ENCODE measurements at regions not wholly inside any gene's neighbourhood (a gene's known extent, or its start where the extent isn't known, plus 50 kb on each side); places are given as distances from the start of the nearest gene placed in this dataset.

DNA sequence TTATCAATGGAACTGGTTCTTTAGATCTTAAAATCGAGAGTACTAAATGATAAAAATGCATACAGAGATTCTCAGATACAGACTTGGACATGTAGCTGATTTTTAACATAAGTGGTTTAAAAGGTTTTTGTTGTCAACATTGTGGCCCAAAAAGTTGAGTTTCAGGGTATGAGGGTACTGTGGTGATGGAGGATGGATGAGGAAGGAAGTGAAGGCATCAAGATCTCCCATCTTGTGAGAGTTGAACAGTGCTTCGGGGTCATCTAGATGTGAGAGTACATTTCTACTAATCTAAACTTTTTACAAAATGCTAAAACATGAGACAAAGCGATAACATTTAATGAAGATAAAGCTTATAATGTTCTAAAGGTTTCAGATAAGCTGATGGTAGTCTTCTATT, 452.6 kb downstream of the PCNX1 start:
- no peaks in the 10 kb centered on the region for H3K36me3 ChIP-seq (ENCODE audit: control insufficient read depth, insufficient read depth, low read length)
- ChIA-PET POLR2A (no interaction called here), CTCF (no interaction called here)
- no peak overlapping the region for H3K4me3 ChIP-seq (ENCODE audit: low read depth, low read length)
- DNase-seq (ENCODE audit: low read depth), result no peak
- TF ChIP-seq, protein P1, sequence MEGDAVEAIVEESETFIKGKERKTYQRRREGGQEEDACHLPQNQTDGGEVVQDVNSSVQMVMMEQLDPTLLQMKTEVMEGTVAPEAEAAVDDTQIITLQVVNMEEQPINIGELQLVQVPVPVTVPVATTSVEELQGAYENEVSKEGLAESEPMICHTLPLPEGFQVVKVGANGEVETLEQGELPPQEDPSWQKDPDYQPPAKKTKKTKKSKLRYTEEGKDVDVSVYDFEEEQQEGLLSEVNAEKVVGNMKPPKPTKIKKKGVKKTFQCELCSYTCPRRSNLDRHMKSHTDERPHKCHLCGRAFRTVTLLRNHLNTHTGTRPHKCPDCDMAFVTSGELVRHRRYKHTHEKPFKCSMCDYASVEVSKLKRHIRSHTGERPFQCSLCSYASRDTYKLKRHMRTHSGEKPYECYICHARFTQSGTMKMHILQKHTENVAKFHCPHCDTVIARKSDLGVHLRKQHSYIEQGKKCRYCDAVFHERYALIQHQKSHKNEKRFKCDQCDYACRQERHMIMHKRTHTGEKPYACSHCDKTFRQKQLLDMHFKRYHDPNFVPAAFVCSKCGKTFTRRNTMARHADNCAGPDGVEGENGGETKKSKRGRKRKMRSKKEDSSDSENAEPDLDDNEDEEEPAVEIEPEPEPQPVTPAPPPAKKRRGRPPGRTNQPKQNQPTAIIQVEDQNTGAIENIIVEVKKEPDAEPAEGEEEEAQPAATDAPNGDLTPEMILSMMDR (IDR thresholded peaks at IDR 0.05; ENCODE audit: insufficient read depth, low read depth, low read length), result no peak
- no peaks in the 10 kb centered on the region for H3K27me3 ChIP-seq (ENCODE audit: control insufficient read depth, insufficient read depth, low read length)

DNA sequence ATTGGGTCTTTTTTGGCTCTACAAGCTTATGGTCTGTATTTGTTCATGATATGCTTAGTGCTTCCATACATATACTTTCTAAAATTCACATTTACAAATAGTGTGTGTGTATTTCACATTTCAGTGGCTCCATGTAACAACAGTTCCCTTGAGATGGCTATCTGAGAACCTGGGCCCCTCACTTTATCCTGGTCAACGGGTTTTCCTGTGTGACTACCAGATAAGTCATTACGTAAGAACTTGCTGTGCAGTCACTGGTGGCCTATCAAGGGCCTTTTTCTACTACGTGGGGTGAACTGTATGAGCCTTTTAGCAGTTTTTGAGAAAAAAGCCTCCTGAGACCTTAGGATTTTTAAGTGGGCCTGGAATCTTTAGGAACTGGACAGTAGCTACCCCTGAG, 454.1 kb downstream of the PCNX1 start:
- H3K27me3 ChIP-seq (ENCODE audit: control insufficient read depth, insufficient read depth, low read length), result no peaks in the 10 kb centered on the region
- DNase-seq (ENCODE audit: low read depth), result no peak
- no peak overlapping the region for H3K4me3 ChIP-seq (ENCODE audit: low read depth, low read length)
- TF ChIP-seq, protein P1 (IDR thresholded peaks at IDR 0.05; ENCODE audit: insufficient read depth, low read depth, low read length), result no peak
- POLR2A ChIA-PET, result no interaction called here
- no peaks in the 10 kb centered on the region for H3K36me3 ChIP-seq (ENCODE audit: control insufficient read depth, insufficient read depth, low read length)
- CTCF ChIA-PET, result interaction anchor here (1.3 kb wide), 1 partner anchor 17 kb away, joined by 3 read pairs; no protein-coding TSS in a partner anchor

DNA sequence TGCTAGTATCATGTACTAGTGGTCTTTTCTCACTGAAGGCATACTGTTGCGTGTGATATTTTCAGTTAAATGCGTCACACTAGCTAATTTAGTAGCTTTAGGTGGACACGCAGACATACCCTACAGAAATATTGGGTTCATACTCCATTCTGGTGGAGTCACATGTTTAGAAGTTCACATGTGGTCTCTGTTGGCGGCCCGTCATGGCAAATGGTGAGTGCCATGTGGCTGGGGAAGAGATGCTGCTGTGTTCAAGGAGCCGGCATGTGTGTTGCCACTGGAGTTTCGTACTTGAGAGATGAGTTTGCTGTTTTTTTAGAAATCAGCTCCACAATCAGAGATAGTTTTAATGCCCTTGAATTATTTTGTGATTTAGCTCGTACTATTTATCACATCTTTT, 454.6 kb downstream of the PCNX1 start:
- ChIA-PET CTCF (interaction anchor here (1.3 kb wide), 1 partner anchor 18 kb away, joined by 3 read pairs; no protein-coding TSS in a partner anchor), POLR2A (no interaction called here)
- DNase-seq (ENCODE audit: low read depth), result no peak
- H3K36me3 ChIP-seq (ENCODE audit: control insufficient read depth, insufficient read depth, low read length), result no peaks in the 10 kb centered on the region
- H3K27me3 ChIP-seq (ENCODE audit: control insufficient read depth, insufficient read depth, low read length), result no peaks in the 10 kb centered on the region
- TF ChIP-seq, protein P1 (IDR thresholded peaks at IDR 0.05; ENCODE audit: insufficient read depth, low read depth, low read length), result no peak
- H3K4me3 ChIP-seq (ENCODE audit: low read depth, low read length), result no peak overlapping the region

DNA sequence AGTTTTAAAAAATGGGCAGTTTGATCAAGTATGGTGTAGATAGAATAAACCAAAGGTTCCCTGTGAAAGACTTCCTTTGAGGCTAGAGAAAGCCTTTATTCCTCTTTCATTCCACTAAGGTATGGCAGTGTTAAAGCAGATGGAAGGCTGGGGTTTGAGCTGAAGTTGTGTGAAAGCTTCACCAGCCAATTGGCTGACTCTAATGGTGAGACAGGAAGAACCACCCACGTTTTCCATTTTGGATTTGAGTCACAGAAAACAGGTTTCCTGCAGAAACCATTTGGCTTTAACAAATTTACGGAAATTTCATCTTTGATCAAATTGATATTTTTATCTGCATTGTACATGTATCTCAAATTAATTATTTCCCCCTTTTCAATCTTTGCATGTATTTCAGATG, 455.0 kb downstream of the PCNX1 start:
- no peaks in the 10 kb centered on the region for H3K36me3 ChIP-seq (ENCODE audit: control insufficient read depth, insufficient read depth, low read length)
- ChIA-PET POLR2A (no interaction called here), CTCF (interaction anchor here (1.3 kb wide), 1 partner anchor 18 kb away, joined by 3 read pairs; no protein-coding TSS in a partner anchor)
- no peak overlapping the region for H3K4me3 ChIP-seq (ENCODE audit: low read depth, low read length)
- no peak for DNase-seq (ENCODE audit: low read depth)
- TF ChIP-seq, protein P1 (IDR thresholded peaks at IDR 0.05; ENCODE audit: insufficient read depth, low read depth, low read length), result no peak
- no peaks in the 10 kb centered on the region for H3K27me3 ChIP-seq (ENCODE audit: control insufficient read depth, insufficient read depth, low read length)

DNA sequence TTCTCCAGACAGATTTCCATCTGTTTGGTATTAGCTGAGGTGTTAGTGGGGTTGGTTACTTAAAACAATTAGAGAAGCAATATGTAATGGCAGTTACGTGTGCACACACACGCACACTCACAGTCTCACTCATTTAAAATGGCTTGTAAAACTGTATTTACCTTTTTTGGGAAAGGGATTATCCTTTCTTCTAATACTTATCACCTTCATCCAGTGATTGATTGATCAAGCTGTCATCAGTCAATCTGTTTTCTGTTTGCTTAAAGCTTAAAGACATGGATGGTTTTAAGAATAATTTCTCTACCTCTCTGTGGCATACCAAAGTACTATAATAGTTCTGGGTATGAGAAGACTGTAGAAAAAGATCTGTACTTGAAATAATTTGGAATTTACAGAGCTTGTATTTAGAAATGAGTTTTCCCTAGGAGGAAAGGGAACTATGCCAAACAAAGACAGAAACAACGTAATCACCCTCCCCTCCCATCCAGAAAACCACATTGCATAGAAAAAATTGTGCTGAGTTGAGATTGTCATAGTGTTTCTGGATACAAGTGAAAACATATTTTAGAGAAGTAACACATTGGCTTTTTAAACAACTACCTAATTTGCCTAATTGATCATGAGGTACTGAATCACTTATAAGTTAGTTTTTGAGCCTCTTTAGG, 455.8 kb downstream of the PCNX1 start:
- Histone ChIP-seq H3K4me3 (ENCODE audit: low read depth, low read length) (no peak overlapping the region), H3K36me3 (ENCODE audit: control insufficient read depth, insufficient read depth, low read length) (no peaks in the 10 kb centered on the region), H3K27me3 (ENCODE audit: control insufficient read depth, insufficient read depth, low read length) (no peaks in the 10 kb centered on the region)
- CTCF ChIA-PET, result no interaction called here
- TF ChIP-seq, protein P1 (IDR thresholded peaks at IDR 0.05; ENCODE audit: insufficient read depth, low read depth, low read length), result no peak
- peak; percentile 25 for DNase-seq (ENCODE audit: low read depth)
- POLR2A ChIA-PET, result interaction anchor here (0.6 kb wide), 1 partner anchor 109 kb away, joined by 4 read pairs; no protein-coding TSS in a partner anchor

Measured in BJ (cell line).